ENCODE measurements at regions not wholly inside any gene's neighbourhood (a gene's known extent, or its start where the extent isn't known, plus 50 kb on each side); places are given as distances from the start of the nearest gene placed in this dataset.

- TF ChIP-seq POLR2AphosphoS5 (IDR thresholded peaks at IDR 0.05) (no peak), CTCF (IDR thresholded peaks at IDR 0.05 in 8 of 11, conservative IDR thresholded peaks at IDR 0.05 in 3 of 11) (no peak), POLR2A (IDR thresholded peaks at IDR 0.05) (no peak)
These were observed 755.8 kb upstream of the PIK3C3 start for GRCh38 chr18:41199212-41199611.
